Gastroesophageal sphincter (tissue), 3 donors: ENCODE measurements at regions not wholly inside any gene's neighbourhood (a gene's known extent, or its start where the extent isn't known, plus 50 kb on each side); places are given as distances from the start of the nearest gene placed in this dataset.

Experiments used
- CTCF ChIP-seq, 4 experiments: fragments of 200-600 bp in 2 of 4; fragments of 450-650 bp in 2 of 4; sonication (generic) in 1 of 4; IDR thresholded peaks; one replicate each; pipeline ENCODE4 v1.5.1; 2017 to 2019; ENCODE audit warnings: antibody characterized with exemption in 4 of 4, mild to moderate bottlenecking in 2 of 4, moderate library complexity in 2 of 4
- POLR2A ChIP-seq, 2 donors: fragments of 450-650 bp; IDR thresholded peaks; one replicate each; pipeline ENCODE4 v1.6.1; 2017; ENCODE audit warnings: antibody characterized with exemption in 2 of 2, mild to moderate bottlenecking in 2 of 2, moderate library complexity in 1 of 2

- TF ChIP-seq CTCF (IDR thresholded peaks at IDR 0.05) = no peak
- TF ChIP-seq POLR2A (IDR thresholded peaks at IDR 0.05) = no peak
These were observed 1449.4 kb downstream of the CDH11 start for GRCh38 chr16:63672493-63672892.
